GM18526 (cell line): ENCODE measurements at regions not wholly inside any gene's neighbourhood (a gene's known extent, or its start where the extent isn't known, plus 50 kb on each side); places are given as distances from the start of the nearest gene placed in this dataset.

Experiments used
- POLR2A ChIP-seq: IDR thresholded peaks from 3 replicates; pipeline ENCODE4 v1.6.1; 2011; ENCODE audit not compliant: insufficient read length; ENCODE audit errors: extremely low read depth

DNA sequence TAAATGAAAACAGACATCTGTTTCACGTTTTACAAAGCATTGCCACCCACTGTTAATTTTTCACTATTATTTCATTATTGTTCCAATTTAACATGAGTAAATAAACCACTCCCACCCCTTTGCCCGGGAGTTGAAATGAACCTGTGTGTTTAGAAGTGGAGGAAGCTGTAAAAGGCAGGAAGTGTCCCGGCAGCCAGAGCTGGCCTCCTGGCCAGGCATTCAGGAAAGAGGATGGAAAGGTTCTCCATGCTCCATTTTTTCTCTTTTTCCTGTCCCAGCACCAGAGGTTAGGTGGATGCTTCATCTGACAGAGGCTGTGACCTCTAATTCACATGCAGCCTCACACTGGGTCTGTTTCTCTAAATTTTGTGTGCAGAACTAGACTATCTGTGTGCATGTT is 55.5 kb upstream of the LNX1 start:
- TF ChIP-seq POLR2A: no peak

DNA sequence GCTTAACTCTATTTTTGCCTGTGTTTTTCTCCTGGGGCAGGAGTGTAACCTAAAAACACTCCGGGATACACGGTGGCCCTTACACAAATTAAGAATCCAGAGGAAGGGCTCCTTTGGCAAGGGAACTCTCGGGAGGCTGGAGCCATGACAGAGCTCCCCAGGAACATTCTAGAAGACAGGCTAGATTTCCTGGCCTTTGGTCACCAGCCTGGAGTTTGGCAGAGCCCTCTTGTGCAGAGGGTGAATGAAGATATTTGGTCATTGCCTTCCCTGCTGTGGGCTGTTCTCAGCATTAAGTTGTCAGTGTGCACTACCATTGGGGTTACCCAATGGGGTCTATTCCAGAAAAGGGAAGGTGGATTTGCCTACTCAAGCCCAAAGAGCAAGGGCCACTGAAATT is 53.8 kb upstream of the LNX1 start:
- no peak for TF ChIP-seq POLR2A

DNA sequence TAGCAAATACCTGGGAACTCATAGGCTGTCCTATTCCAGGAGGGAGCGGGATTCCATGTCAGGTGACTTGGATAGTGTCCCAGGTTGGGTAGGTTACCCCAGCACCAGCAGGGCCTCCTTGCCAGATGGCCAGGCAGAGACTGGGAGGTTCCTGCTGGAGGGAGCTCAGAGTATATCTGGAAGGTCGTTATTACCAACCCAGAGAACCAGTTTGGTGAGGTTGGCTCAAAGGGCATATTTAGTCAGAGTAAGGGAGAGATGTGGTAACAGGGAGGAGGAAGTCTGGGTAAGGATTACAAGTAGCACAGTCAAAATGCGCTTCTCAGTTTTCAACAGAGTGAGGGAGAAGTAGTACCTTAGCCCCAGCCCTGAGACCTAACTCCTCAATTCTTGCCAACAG is 53.3 kb upstream of the LNX1 start:
- TF ChIP-seq POLR2A: no peak
